ENCODE measurements at regions not wholly inside any gene's neighbourhood (a gene's known extent, or its start where the extent isn't known, plus 50 kb on each side); places are given as distances from the start of the nearest gene placed in this dataset.

DNA sequence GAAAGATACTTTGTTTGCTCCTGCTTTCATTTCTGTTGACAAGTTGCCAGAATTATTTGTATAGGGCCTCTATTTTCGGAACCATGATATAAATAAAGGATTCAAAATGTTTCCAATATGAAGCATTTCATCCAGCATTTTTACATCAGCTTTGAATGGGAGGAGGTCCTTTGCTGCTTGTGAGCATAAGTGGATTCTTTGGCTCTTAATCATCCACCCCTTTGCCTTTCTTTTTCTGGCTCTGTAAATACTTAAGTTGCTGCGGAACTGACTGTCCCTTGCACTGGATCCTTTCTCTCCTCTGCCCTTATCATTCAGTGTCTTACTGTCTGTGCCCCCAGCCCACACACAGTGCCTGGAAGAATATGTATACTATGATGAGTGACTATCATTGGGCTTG is 357.3 kb upstream of the RGS6 start:
- H3K27ac ChIP-seq (ENCODE audit: low read length): no peak overlapping the region

DNA sequence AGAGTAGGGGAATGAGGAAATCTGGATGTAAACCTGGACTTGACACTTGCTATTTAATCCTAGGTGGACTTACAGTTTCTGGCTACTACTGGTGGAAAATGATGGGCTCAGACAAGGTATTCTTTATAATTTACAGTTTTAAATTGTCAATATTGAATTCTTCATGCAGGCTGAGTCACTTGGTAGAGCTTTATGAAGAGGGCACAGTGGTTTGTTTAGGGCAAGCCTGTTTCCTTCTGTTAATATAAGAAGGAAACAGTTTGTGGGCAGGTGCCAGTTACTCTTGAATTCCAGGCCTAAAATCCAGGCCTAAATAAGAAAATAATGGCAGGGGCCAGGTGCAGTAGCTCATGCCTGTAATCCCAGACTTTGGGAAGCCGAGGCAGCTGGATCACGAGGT is 355.8 kb upstream of the RGS6 start:
- 0 out of 2 replicates have a peak, but pooled peaks cover 3% of the 10 kb centered on the region for H4K20me1 ChIP-seq (ENCODE audit: insufficient read depth, low read length)
- H3K36me3 ChIP-seq (ENCODE audit: insufficient read depth, low read length): no peaks in the 10 kb centered on the region
- H3K79me2 ChIP-seq (ENCODE audit: insufficient read depth, low read length): peaks cover 3% of the 10 kb centered on the region; the same call in 1 of the 2 replicates
- no peaks in the 10 kb centered on the region for H3K27me3 ChIP-seq (ENCODE audit: insufficient read depth, low read length, poor library complexity)
- no peak overlapping the region for H3K4me3 ChIP-seq (ENCODE audit: low read depth in 1 of 2, low read length in 2 of 2)
- no peak overlapping the region for H2AFZ ChIP-seq (ENCODE audit: low read depth, low read length)
- no peaks in the 10 kb centered on the region for H3K9me3 ChIP-seq (ENCODE audit: insufficient read depth, low read length, severe bottlenecking)
- H3K9ac ChIP-seq (ENCODE audit: low read depth, low read length): no peak overlapping the region
- peaks cover 19% of the 10 kb centered on the region for H3K4me1 ChIP-seq (ENCODE audit: insufficient read depth, low read length)
- TF ChIP-seq, protein P1, sequence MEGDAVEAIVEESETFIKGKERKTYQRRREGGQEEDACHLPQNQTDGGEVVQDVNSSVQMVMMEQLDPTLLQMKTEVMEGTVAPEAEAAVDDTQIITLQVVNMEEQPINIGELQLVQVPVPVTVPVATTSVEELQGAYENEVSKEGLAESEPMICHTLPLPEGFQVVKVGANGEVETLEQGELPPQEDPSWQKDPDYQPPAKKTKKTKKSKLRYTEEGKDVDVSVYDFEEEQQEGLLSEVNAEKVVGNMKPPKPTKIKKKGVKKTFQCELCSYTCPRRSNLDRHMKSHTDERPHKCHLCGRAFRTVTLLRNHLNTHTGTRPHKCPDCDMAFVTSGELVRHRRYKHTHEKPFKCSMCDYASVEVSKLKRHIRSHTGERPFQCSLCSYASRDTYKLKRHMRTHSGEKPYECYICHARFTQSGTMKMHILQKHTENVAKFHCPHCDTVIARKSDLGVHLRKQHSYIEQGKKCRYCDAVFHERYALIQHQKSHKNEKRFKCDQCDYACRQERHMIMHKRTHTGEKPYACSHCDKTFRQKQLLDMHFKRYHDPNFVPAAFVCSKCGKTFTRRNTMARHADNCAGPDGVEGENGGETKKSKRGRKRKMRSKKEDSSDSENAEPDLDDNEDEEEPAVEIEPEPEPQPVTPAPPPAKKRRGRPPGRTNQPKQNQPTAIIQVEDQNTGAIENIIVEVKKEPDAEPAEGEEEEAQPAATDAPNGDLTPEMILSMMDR (IDR thresholded peaks at IDR 0.05; ENCODE audit: borderline replicate concordance, extremely low read depth, low read length, poor library complexity, severe bottlenecking): no peak
- TF ChIP-seq EZH2 (IDR thresholded peaks at IDR 0.05; ENCODE audit: borderline replicate concordance, low read depth, low read length, severe bottlenecking): no peak
- ATAC-seq (ENCODE audit: insufficient read depth, low read depth): no peak
- no peak overlapping the region for H3K4me2 ChIP-seq (ENCODE audit: insufficient read depth, low read length)
- no peak for DNase-seq
- no peak overlapping the region for H3K27ac ChIP-seq (ENCODE audit: low read length)

More for the DNA sequence above, 357.3 kb upstream of the RGS6 start:
- H3K79me2 ChIP-seq (ENCODE audit: insufficient read depth, low read length): no peaks in the 10 kb centered on the region
- no peak overlapping the region for H3K9ac ChIP-seq (ENCODE audit: low read depth, low read length)
- 0 out of 2 replicates have a peak, but pooled peaks cover 3% of the 10 kb centered on the region for H4K20me1 ChIP-seq (ENCODE audit: insufficient read depth, low read length)
- no peak overlapping the region for H3K4me2 ChIP-seq (ENCODE audit: insufficient read depth, low read length)
- ATAC-seq (ENCODE audit: insufficient read depth, low read depth) (no peak; the same call in 2 of the 3 replicates), DNase-seq (no peak)
- peaks cover 19% of the 10 kb centered on the region for H3K4me1 ChIP-seq (ENCODE audit: insufficient read depth, low read length)
- TF ChIP-seq, protein P1 (IDR thresholded peaks at IDR 0.05; ENCODE audit: borderline replicate concordance, extremely low read depth, low read length, poor library complexity, severe bottlenecking): no peak
- H3K36me3 ChIP-seq (ENCODE audit: insufficient read depth, low read length): no peaks in the 10 kb centered on the region
- no peaks in the 10 kb centered on the region for H3K9me3 ChIP-seq (ENCODE audit: insufficient read depth, low read length, severe bottlenecking)
- H2AFZ ChIP-seq (ENCODE audit: low read depth, low read length): no peak overlapping the region
- H3K4me3 ChIP-seq (ENCODE audit: low read depth in 1 of 2, low read length in 2 of 2): no peak overlapping the region
- no peaks in the 10 kb centered on the region for H3K27me3 ChIP-seq (ENCODE audit: insufficient read depth, low read length, poor library complexity)

DNA sequence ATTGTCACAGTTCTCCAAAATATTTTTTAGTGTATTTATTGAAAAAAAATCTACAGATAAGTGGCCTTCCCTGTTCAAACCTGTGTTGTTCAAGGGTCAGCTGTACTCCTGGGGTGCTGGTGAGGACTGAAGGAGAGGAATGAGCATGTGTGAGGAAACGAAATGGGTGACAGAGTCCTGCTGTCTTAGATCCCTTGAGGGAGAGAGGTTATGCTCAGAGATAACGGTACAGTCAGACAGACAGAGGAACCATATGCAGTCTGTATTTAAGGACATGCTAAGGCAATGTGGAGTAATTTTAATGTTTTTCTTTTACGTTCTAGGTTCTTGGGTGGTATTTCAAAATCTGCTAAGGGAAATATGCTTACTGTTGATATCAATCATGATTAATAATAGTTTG is 352.9 kb upstream of the RGS6 start:
- TF ChIP-seq, protein P1 (IDR thresholded peaks at IDR 0.05; ENCODE audit: borderline replicate concordance, extremely low read depth, low read length, poor library complexity, severe bottlenecking): no peak
- no peak for TF ChIP-seq EZH2 (IDR thresholded peaks at IDR 0.05; ENCODE audit: borderline replicate concordance, low read depth, low read length, severe bottlenecking)
- no peak overlapping the region for H3K9ac ChIP-seq (ENCODE audit: low read depth, low read length)
- ATAC-seq (ENCODE audit: insufficient read depth, low read depth): no peak
- H3K4me1 ChIP-seq (ENCODE audit: insufficient read depth, low read length): peaks cover 8% of the 10 kb centered on the region
- H4K20me1 ChIP-seq (ENCODE audit: insufficient read depth, low read length): 0 out of 2 replicates have a peak, but pooled peaks cover 3% of the 10 kb centered on the region
- H3K79me2 ChIP-seq (ENCODE audit: insufficient read depth, low read length): peaks cover 6% of the 10 kb centered on the region; the same call in 1 of the 2 replicates
- no peaks in the 10 kb centered on the region for H3K36me3 ChIP-seq (ENCODE audit: insufficient read depth, low read length)
- no peaks in the 10 kb centered on the region for H3K27me3 ChIP-seq (ENCODE audit: insufficient read depth, low read length, poor library complexity)
- H2AFZ ChIP-seq (ENCODE audit: low read depth, low read length): no peak overlapping the region
- no peak for DNase-seq
- no peak overlapping the region for H3K27ac ChIP-seq (ENCODE audit: low read length)
- H3K4me2 ChIP-seq (ENCODE audit: insufficient read depth, low read length): no peak overlapping the region
- H3K4me3 ChIP-seq (ENCODE audit: low read depth in 1 of 2, low read length in 2 of 2): no peak overlapping the region
- H3K9me3 ChIP-seq (ENCODE audit: insufficient read depth, low read length, severe bottlenecking): no peaks in the 10 kb centered on the region

DNA sequence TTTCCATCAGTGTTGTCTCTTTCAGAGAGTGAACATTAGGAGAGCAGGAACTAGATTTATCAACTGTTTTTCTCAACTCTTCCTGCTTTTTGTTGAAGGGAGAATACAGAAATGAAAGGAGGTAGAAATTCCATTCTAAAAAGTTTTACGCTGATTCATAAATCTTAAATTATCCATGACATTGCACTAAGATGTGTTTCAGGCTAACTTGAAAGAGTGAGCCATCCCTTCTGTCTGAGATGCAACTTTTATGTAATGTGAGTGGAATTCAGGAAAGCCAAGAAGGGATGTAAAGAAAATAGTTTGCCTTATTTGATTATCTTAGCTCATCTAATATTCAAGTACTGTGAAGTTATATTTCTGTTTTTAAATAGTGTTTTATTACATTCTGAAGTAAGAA is 349.5 kb upstream of the RGS6 start:
- ATAC-seq (ENCODE audit: insufficient read depth, low read depth): no peak
- DNase-seq: no peak
- H3K27me3 ChIP-seq (ENCODE audit: insufficient read depth, low read length, poor library complexity): no peaks in the 10 kb centered on the region
- no peak overlapping the region for H3K27ac ChIP-seq (ENCODE audit: low read length)
- no peak overlapping the region for H3K4me2 ChIP-seq (ENCODE audit: insufficient read depth, low read length)
- peaks cover 6% of the 10 kb centered on the region; the same call in 1 of the 2 replicates for H3K79me2 ChIP-seq (ENCODE audit: insufficient read depth, low read length)
- no peaks in the 10 kb centered on the region for H3K9me3 ChIP-seq (ENCODE audit: insufficient read depth, low read length, severe bottlenecking)
- H2AFZ ChIP-seq (ENCODE audit: low read depth, low read length): no peak overlapping the region
- TF ChIP-seq, protein P1 (IDR thresholded peaks at IDR 0.05; ENCODE audit: borderline replicate concordance, extremely low read depth, low read length, poor library complexity, severe bottlenecking): no peak
- no peak for TF ChIP-seq EZH2 (IDR thresholded peaks at IDR 0.05; ENCODE audit: borderline replicate concordance, low read depth, low read length, severe bottlenecking)
- no peaks in the 10 kb centered on the region for H3K36me3 ChIP-seq (ENCODE audit: insufficient read depth, low read length)
- H3K4me3 ChIP-seq (ENCODE audit: low read depth in 1 of 2, low read length in 2 of 2): no peak overlapping the region
- H3K4me1 ChIP-seq (ENCODE audit: insufficient read depth, low read length): no peaks in the 10 kb centered on the region
- no peaks in the 10 kb centered on the region for H4K20me1 ChIP-seq (ENCODE audit: insufficient read depth, low read length)
- H3K9ac ChIP-seq (ENCODE audit: low read depth, low read length): no peak overlapping the region

All from DND-41 (cell line).